ENCODE measurements at regions not wholly inside any gene's neighbourhood (a gene's known extent, or its start where the extent isn't known, plus 50 kb on each side); places are given as distances from the start of the nearest gene placed in this dataset.

GRCh38 chr5:117809251-117809650 lies 1179.1 kb downstream of the DTWD2 start:
- H3F3A ChIP-seq (ENCODE audit: insufficient read depth, low read length, poor library complexity, severe bottlenecking): no peaks in the 10 kb centered on the region
- no peak overlapping the region for H3K4me3 ChIP-seq (ENCODE audit: low read length)
- no peaks in the 10 kb centered on the region for H3K27me3 ChIP-seq (ENCODE audit: insufficient read depth, low read depth, low read length)
- H2AFZ ChIP-seq (ENCODE audit: low read depth, low read length): no peak overlapping the region
- no peak overlapping the region for H3K27ac ChIP-seq (ENCODE audit: low read length)
- H3K9ac ChIP-seq (ENCODE audit: low read length): no peak overlapping the region
- no peaks in the 10 kb centered on the region for H3K9me2 ChIP-seq (ENCODE audit: insufficient read depth, low read length)
- H3K36me3 ChIP-seq (ENCODE audit: insufficient read depth, low read length): no peaks in the 10 kb centered on the region
- no peaks in the 10 kb centered on the region for H3K9me3 ChIP-seq (ENCODE audit: low read length)
- H4K20me1 ChIP-seq (ENCODE audit: insufficient read depth): no peaks in the 10 kb centered on the region
- no peak for TF ChIP-seq MXI1 (conservative IDR thresholded peaks at IDR 0.05; ENCODE audit: poor library complexity, severe bottlenecking)
- TF ChIP-seq REST (IDR thresholded peaks at IDR 0.05; ENCODE audit: borderline replicate concordance): no peak
- no peak overlapping the region for H3K4me2 ChIP-seq (ENCODE audit: low read length)
- H3K79me2 ChIP-seq (replicated peaks; ENCODE audit: insufficient read depth, low read length): no peaks in the 10 kb centered on the region

GRCh38 chr5:117805058-117805457 lies 1183.3 kb downstream of the DTWD2 start:
- no peak overlapping the region for H3K4me2 ChIP-seq (ENCODE audit: low read length)
- H3F3A ChIP-seq (ENCODE audit: insufficient read depth, low read length, poor library complexity, severe bottlenecking): no peaks in the 10 kb centered on the region
- no peak overlapping the region for H2AFZ ChIP-seq (ENCODE audit: low read depth, low read length)
- no peak overlapping the region for H3K27ac ChIP-seq (ENCODE audit: low read length)
- no peak overlapping the region for H3K9ac ChIP-seq (ENCODE audit: low read length)
- TF ChIP-seq POLR2AphosphoS5 (IDR thresholded peaks at IDR 0.05) (no peak), REST (IDR thresholded peaks at IDR 0.05; ENCODE audit: borderline replicate concordance) (no peak), MXI1 (conservative IDR thresholded peaks at IDR 0.05; ENCODE audit: poor library complexity, severe bottlenecking) (no peak), CTCF (IDR thresholded peaks at IDR 0.05; ENCODE audit: poor library complexity, severe bottlenecking) (no peak), RAD21 (conservative IDR thresholded peaks at IDR 0.05) (no peak), EZH2 (IDR thresholded peaks at IDR 0.05; ENCODE audit: borderline replicate concordance, insufficient read depth, low read length, poor library complexity, severe bottlenecking) (no peak), SMC3 (conservative IDR thresholded peaks at IDR 0.05; ENCODE audit: poor library complexity) (no peak), EP300 (conservative IDR thresholded peaks at IDR 0.05; ENCODE audit: poor library complexity, severe bottlenecking) (no peak), TAF1 (IDR thresholded peaks at IDR 0.05; ENCODE audit: low read depth) (no peak)
- H3K36me3 ChIP-seq (ENCODE audit: insufficient read depth, low read length): no peaks in the 10 kb centered on the region
- no peaks in the 10 kb centered on the region for H3K79me2 ChIP-seq (replicated peaks; ENCODE audit: insufficient read depth, low read length)
- no peaks in the 10 kb centered on the region for H3K9me3 ChIP-seq (ENCODE audit: low read length)
- H4K20me1 ChIP-seq (ENCODE audit: insufficient read depth): no peaks in the 10 kb centered on the region
- H3K27me3 ChIP-seq (ENCODE audit: insufficient read depth, low read depth, low read length): no peaks in the 10 kb centered on the region
- no peaks in the 10 kb centered on the region for H3K9me2 ChIP-seq (ENCODE audit: insufficient read depth, low read length)
- no peak overlapping the region for H3K4me3 ChIP-seq (ENCODE audit: low read length)
